HG02943 (cell line): ENCODE measurements at regions not wholly inside any gene's neighbourhood (a gene's known extent, or its start where the extent isn't known, plus 50 kb on each side); places are given as distances from the start of the nearest gene placed in this dataset.

Source experiments
- ATAC-seq: cut with Tn5 transposase; IDR thresholded peaks from one replicate; pipeline ENCODE4 v1.9.1; 2021; ENCODE audit warnings: mild to moderate bottlenecking, low read depth, moderate library complexity; ENCODE audit not compliant: unreplicated experiment

- no peak for ATAC-seq
Observed at GRCh38 chr9:95735701-95736100, 139.8 kb upstream of the ERCC6L2 start.

- ATAC-seq = no peak
Observed at GRCh38 chr9:95733741-95734666, 141.5 kb upstream of the ERCC6L2 start.

GRCh38 chr9:95732802-95733688 lies 142.4 kb upstream of the ERCC6L2 start:
- ATAC-seq = no peak

DNA sequence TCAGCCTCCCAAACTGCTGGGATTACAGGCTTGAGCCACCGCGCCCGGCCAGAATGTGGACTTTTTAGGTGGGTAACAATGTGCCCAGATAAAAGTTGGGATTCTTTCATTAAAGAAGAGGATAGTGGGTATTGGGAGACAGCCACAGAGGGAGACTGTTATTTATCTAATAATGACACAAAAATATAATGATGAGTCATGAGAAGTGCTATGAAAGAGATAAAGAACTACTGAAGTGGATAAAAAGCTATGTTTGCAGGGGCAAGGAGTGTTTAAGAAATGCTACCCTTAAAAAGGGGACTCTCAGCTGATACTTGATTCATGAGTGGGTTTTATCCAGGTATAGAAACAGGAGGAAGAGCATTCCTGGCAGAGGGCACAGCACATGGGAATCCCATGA lies 143.6 kb upstream of the ERCC6L2 start:
- no peak for ATAC-seq

DNA sequence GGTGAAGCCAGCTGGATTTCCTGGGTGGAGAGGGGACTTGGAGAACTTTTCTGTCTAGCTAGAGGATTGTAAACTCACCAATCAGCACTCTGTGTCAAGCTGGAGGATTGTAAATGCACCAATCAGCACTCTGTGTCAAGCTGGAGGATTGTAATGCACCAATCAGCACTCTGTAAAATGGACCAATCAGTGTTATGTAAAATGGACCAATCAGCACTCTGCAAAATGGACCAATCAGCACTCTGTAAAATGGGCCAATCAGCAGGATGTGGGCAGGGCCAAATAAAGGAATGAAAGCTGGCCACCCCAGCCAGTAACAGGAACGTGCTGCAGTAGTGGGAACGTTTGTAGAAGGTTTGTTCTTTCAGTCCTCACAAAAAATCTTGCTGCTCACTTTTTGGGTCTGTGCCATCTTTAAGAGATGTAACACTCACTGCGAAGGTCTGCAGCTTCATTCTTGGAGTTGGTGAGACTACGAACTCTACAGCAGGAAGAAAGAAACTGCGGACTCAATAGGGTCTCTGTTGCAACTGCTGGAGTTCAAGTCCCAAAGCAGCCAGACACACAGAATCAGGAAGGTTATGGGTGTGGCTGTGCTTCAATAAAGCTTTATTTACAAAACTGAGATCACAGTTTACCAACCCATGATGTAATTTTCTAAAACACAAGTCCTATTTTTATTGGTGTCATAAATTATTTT lies 145.7 kb upstream of the ERCC6L2 start:
- ATAC-seq = no peak

GRCh38 chr9:95729046-95729445 lies 146.4 kb upstream of the ERCC6L2 start:
- ATAC-seq = no peak

DNA sequence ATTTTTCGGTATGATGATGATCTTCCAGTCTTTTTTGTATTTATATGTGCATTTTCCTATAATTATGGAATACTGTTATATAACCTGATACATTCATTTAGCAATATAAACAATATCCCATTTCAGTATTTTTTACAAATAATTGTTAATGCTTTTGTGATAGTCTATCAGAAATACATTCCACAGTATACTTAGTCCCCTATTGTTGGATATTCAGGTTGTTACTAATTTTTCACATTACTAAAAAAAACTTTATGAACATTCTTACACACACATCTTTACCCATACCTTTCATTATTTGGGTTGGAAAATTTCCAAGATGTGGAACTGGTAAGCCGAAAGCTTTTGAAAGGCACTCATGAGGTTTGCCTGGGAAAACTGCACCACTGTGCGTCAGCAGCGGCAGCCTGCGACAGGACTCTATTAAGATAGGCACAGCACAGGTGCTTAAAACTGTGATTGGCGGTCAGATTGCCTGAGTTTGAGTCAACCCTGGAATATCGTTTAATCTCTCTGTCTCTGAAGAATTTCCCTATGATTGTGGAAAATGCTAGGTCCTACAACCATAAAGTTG lies 147.5 kb upstream of the ERCC6L2 start:
- ATAC-seq = no peak

DNA sequence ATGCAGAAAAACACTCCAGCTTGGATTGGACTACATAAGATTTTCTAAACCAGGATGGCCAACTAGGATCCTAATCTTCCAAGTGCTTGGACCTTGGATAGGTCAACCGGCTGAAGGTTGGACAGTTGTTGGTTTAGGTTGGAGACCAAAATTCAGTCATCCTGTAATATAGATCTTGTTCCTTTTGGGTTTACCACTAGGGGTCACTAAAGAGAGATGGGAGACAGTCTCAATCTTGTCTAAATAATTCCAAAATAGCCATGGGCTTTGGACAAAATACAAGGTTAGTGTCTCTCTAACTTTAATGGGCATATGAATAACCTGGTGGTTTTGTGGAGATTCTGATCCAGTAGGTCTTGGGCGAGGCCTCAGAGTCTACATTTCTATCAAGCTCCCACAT lies 148.7 kb upstream of the ERCC6L2 start:
- ATAC-seq = no peak

- peak; percentile 34 for ATAC-seq
Observed at GRCh38 chr9:95725045-95725444, 150.4 kb upstream of the ERCC6L2 start.

GRCh38 chr9:95724253-95724991 lies 151.1 kb upstream of the ERCC6L2 start:
- ATAC-seq = peak; percentile 93

GRCh38 chr9:95722141-95722540 lies 153.3 kb upstream of the ERCC6L2 start:
- no peak for ATAC-seq

DNA sequence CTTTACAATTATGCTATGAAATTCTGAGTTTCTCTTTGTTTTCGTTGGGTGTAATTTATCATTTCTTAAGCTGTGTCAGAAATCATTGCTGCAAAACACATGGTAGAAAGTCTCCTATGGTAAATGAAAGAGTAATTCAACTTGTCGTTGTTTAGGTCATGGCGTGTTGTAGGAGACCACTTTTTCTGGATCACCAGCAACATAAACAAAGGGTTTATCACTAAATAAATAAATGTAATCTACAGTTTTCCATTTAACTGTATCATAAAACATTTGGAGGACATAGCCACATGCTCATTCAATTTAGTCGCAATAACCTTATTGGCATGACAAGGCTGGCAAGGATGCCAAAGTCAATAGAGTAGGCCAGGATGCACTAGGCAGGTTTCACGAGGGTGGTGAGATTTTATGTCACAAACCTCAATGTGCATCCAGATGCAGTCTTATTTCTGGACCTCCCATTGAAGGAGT lies 154.4 kb upstream of the ERCC6L2 start:
- no peak for ATAC-seq

DNA sequence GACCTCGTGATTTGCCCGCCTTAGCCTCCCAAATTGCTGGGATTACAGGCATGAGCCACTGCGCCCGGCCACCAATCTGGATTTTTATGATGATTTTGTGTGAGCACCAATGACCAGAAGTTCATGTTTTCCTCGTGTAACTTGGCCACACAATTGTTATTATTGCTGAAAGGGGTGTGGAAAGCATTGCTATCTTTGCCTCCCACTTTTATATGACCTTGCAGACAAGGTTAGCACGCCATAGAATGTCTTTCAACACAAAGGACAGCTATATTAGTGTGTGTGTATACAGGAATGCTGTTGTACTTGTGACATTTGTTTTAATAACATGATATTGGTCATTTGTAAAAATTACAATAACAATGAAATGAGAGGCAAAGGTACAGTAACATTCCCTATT lies 155.0 kb upstream of the ERCC6L2 start:
- ATAC-seq = no peak

GRCh38 chr9:95719354-95719753 lies 156.1 kb upstream of the ERCC6L2 start:
- no peak for ATAC-seq

DNA sequence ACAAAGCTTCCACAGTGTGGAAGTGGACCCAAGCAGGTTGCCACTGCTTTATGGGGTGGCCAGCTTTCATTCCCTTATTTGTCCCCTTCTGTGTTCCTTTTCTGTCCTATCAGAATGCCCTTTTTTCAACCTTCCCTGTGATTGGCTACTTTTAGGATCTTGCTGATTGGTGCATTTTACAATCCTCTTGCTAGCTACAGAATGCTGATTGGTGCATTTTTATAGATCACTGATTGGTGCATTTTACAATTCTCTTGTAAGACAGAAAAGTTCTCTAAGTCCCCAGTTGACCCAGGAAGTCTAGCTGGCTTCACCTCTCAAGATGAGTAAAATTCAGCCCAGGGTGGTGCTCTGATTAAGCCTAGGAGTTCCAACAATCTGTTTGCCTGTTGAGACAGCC lies 157.2 kb upstream of the ERCC6L2 start:
- ATAC-seq = no peak

DNA sequence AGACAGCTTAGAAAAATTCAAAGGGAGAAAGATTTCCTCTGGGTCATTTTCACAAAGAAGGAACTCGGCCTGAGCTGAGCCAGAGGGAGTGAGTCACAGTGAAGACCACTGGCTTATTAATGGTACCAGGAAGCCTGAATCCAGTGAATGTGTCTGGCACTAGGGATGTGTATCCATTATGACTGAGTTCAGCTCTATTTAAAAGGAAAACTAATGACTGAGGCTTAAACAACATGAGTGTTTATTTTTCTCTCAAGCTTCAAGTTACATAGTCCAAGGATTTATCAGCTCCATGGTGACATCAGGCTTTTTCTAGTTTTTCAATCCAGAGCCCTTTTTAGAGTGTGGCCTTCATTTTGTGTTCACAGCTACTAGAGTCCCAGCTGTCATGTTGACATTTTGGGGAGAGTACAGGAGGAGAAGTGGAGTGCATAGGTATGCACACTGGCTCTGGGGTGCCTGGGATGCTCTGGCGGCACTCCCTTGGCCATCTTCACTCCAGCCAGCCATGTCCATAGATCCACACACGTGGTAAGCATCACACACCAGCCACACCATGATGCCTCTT lies 159.5 kb upstream of the ERCC6L2 start:
- no peak for ATAC-seq

DNA sequence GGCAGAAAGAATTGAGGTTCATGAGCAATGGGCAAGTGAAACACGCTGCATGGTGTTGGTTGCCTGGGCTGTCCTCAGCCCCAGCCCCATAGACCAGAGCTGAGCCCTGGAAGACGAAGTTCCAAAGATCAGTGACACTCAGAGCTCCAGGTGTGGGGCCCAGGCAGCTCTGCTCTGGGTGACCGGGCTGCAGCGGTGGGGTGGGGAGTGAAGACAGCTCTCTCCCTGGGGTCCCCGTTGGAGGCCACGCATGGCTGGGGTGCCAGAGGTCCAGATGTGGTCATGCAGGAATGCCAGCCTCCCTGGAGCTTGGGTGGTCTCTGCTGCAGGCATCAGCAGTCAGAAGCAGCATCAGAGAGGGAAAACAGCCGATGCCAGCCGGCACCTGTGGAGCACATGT lies 165.0 kb upstream of the ERCC6L2 start:
- no peak for ATAC-seq

- no peak for ATAC-seq
Observed at GRCh38 chr9:95696701-95697100, 178.8 kb upstream of the ERCC6L2 start.

DNA sequence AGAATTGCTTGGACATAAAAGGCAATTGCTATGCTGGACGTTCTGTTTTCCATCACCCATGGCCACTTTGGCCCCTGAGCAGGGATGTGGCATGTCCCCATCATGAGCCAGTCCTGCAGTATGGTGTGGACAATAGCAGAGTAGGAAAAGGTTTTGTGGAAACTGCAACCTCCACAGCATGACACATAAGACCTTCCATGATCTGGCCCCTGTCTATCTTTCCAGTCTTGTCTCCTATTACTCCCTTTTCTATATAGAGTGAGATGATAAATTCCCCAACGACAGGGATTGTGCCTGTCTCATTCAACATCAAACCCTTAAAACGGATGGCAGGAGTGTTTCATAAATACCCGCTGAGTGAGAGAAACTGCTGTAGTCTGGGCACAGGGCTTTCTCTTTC lies 174.7 kb upstream of the PTCH1 start:
- ATAC-seq = no peak
